GDM1 (cell line): ENCODE measurements at regions not wholly inside any gene's neighbourhood (a gene's known extent, or its start where the extent isn't known, plus 50 kb on each side); places are given as distances from the start of the nearest gene placed in this dataset.

ENCODE experiments used
- DNase-seq: peaks from one replicate; lab custom pipeline; 2025; lab: John Stamatoyannopoulos, UW

- DNase-seq = no peak
Measured at GRCh38 chr22:48855593-48856307, 971.9 kb downstream of the BRD1 start.

DNA sequence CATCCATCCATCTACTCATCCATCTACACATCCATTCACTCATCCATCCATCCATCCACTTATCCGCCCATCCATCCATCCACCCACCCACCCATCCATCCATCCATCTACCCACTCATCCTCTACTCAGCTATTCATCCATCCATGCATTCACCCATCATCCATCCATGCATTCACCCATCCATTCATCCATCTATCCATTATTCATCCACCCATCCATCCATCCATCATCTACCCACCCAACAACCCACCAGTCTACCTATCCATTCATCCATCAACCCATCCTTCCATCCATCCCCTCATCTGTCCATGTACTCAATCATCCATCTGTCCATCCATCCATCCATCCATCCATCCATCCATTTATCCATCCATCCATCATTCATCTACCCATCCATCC, 972.7 kb downstream of the BRD1 start:
- DNase-seq = no peak

DNA sequence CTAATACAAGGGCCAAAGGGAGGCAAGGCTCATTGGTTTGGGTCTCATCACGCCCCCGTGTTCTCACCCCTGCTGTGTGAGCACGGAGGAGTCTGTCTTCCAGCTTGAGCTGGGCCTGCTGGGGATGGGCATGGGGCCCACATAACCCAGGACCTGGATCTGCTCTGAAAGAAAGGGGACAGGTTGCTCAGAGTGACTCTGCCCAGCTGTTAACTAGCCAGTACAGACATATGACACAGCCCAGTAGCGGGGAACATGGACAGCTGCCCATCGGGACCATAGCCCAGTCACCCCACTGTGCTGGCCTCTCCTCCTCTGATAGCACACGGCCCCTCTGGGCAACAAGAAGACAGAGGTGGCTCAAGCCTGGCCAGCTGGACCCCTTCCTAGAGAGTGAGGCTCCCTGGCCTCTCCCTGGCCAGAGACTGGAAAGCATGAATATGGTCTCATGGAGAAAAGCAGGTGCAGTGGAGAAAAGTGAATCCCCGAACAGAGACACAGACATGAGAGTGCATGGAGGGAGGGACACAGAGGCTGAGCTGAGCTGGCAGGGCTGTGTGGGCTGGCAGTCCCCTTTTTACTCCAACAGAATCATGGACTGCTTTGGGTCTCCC, 973.9 kb downstream of the BRD1 start:
- no peak for DNase-seq

DNA sequence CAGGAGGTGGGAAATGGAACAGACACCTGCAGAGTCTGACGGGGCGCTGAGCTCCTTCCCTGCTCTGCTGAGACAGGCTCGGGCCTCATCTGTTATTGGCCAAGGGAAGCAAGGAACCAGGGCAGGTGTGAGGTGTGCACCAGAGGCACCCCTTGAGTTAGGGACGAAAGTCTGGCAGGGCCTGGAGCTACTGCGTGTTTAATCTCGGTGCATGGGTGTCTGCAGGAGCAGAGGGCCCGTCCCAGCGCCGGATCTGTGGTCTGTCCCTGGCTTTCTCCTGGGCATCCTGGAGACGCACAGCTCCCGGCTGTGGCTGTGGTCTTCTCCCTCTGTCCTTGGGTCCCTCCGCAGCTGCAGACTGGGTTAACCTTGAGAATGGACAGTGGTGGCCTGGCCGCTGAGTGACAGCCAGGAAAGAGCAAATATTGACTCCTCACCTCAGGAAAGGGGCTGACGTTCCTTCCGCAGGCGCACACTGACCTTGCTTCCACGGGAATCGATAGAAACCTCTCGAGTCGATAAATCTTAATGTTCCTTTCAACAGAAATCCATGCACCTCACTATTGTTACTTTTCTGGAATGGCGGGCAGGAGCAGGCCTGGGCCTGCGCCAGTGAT, 975.6 kb downstream of the BRD1 start:
- DNase-seq = no peak

- DNase-seq = no peak
Measured at GRCh38 chr22:48850658-48851287, 976.9 kb downstream of the BRD1 start.

GRCh38 chr22:48849963-48850657, 977.6 kb downstream of the BRD1 start:
- no peak for DNase-seq

GRCh38 chr22:48849219-48849912, 978.3 kb downstream of the BRD1 start:
- no peak for DNase-seq

DNA sequence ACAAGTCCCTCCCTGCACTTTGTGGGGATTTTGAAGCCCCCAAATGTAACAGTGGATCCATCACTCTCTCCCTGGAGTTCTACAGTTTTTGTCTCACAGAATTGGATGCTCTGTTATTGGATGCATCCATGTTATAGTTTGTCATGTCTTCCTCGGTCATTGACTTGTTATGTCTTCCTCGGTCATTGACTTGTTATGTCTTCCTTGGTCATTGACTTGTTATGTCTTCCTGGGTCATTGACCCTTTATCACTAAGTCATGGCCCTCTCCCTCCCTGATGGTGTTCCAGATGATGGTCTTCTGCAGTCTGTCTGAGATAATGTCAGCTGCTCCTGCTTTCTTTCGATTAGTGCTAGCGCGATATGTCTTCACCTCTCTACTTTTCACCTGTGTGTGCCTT, 981.5 kb downstream of the BRD1 start:
- no peak for DNase-seq

DNA sequence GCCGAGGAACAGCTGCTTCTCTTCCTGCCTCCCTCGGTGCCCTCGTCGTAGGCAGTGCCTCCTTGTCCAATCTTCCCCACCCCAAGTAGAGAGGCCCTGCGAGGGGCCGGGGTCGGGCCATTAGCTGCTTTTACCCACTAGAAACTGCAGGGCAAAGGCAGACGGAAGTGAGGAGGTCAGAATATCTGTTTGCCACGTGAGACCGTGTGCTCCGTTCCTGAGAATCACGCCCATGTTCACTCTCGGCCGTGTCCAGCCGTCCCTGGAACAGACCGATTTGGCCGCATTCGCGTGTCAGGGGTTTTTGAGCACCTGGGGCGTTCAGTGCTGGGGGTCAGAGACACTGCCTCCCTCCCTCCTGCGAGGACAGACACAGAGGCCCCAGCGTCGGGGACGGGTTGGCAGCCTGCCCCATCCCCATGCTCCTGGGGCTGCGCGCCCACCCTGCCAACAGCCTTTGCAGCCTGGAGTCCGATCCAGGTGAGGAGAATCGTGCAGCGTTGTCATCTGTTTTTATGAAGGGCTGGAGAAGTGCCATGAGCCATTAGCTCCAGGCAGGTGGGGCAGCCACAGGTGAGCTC, 982.2 kb downstream of the BRD1 start:
- DNase-seq = no peak

DNA sequence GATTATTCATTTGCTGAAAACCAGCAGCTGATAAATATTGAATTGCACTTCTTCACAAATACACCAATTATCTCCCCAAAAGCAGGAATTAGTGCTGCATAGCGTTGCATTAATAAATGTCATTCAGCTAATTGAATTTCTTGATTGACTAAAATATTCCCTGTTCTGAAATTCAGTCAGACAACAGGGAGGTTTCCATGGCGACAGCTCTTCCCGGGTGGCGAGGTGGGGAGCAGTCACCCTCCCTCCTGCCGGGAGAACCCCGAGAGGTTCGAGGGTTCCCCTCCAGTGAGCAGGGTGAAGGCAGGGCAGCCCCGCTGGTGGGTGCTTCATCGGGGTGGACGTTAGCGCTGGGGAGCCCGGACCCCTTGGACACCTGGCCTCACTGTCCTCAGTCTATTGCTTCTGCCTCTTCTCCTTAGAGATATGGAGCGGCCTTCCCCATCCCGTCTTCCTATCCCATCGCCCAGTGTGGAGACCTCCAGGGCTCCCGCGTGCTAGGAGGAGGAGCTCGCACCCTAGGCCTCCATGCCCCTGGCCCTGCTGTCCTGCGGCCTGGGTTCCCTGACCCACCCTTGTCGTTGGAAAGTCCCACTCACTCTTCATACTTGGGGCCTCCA, 983.5 kb downstream of the BRD1 start:
- no peak for DNase-seq

- DNase-seq = no peak
Measured at GRCh38 chr22:48843640-48844039, 984.0 kb downstream of the BRD1 start.

DNA sequence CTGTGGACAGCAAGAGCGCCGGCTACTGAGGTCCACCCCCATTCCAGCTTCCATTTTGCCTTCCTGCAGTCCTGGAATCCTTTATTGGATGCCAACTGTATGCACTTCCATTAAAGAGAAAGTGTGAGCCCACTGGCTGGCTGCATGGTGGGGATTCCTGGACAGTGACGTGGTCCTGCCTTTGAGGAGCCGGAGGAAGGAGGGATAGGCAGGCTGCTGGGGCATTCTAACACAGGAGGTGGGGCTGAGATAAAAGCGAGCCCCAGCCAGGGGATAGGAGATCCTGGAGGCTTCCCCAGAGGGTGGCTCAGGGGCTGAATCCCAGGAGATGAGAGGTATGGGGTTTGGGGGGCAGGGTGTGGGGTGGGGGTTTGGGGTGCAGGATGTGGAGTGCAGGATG, 984.7 kb downstream of the BRD1 start:
- DNase-seq = no peak

- no peak for DNase-seq
Measured at GRCh38 chr22:48842583-48842945, 985.1 kb downstream of the BRD1 start.

DNA sequence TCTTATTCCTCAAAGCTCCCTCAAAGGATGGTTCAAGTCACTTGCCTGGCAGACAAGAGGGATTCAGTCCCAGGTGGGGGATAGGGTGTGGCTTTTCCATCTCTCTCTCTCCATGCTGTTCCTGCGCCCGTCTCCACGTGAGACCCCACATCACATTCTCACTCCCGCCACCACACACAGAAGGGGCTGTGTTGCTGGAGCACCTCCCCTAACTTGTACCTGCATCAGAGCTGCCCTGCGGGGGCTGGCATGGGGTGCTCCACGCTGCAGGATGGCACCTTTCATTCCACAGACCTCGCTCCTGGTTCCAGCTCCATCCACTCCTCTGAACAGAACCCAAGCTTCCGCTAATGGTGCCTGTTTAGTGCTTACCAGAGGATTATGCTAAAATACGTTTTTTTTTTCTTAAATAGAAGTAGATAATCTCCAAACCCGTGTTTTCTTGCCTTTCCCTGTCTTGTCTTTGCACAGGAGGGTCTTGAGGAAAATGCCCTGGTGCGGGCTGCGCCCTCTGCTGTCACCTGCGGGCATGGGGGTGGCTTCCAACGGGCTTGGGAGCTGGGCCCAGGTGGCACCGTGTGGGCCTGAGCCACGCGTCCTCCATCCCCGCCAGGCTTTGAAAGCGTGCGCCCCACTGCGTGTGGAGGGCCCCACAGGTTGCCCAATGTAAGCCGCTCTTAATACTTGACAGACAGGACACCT, 985.6 kb downstream of the BRD1 start:
- DNase-seq = no peak

DNA sequence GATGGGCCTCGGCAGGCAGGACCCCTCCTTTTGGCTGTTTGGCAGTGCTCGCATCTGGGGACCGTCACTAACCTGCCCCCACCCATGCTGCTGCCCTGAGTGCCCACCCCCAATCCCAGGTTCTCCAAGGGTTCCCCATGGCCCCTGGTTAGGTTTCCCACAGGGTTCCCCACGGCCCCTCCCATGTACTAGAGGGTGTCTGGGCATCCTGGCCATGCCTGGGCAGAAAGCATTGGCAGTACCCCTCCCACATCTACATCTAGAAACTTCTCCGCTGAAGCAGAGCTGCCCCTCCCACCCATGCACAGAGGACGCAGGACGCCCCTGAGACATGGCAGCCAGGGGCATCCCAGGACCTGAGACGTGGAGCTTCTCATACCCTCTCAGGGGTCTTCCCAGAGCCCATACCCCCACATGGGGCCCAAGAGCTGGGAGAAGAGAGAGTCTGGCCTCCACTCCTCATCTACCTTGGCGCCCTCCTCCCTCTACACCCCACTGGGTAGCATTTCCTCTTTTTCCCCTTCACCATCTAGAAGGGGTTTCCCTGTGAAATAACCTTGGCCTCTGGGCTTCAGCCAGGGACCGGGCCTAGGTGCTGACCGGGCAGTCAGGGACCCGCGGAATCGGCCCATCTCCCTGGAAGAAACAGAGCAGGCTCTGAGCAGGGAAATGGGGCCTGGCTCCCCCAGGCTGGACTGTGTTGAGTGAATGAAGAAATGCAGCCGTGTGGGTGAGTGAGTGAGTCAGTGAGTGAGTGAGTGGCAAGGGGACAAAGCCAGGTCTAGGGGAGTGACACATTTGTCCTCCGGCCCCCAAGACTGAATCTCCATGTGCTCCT, 987.3 kb downstream of the BRD1 start:
- DNase-seq = no peak

GRCh38 chr22:48838846-48839730, 988.6 kb downstream of the BRD1 start:
- no peak for DNase-seq

- DNase-seq = no peak
Measured at GRCh38 chr22:48838376-48838775, 989.3 kb downstream of the BRD1 start.

DNA sequence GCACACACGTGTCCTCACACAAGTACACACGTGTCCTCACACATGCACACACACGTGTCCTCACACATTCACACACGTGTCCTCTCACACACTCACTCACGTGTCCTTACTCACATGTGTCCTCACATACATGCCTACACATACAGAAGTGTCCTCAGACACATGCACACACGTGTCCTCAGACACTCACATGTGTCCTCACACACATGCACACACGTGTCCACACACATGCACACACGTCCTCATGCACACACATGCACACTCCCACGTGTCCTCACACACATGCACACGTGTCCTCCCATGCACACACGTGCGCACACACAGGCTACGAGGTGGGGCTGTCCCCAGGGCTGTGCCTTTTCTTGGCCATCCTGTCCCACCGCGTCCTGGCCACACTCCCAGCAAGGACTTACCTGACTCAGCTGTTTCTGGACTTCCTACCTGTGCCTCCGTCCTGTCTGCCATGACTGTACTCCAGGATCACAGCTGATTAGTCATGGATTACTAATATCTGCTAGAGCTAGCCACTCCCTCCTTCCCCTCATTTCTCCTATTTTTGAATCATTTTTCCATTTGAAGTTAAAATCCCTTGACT, 990.2 kb downstream of the BRD1 start:
- no peak for DNase-seq
